ENCODE measurements at regions not wholly inside any gene's neighbourhood (a gene's known extent, or its start where the extent isn't known, plus 50 kb on each side); places are given as distances from the start of the nearest gene placed in this dataset.

- Histone ChIP-seq H3K4me1 (ENCODE audit: control insufficient read depth in 5 of 5, insufficient read depth in 5 of 5, low read length in 5 of 5) (peaks cover 0 to 42% (median 10%) of the 10 kb centered on the region in 5 donors), H3K4me3 (no peak overlapping the region), H3K27me3 (ENCODE audit: control insufficient read depth in 3 of 3, insufficient read depth in 3 of 3, low read length in 2 of 3) (no peaks in the 10 kb centered on the region), H3K27ac (ENCODE audit: low read depth in 1 of 2, low read length in 1 of 2) (no peak overlapping the region), H3K9ac (ENCODE audit: insufficient read depth in 1 of 2, low read length in 2 of 2) (no peak overlapping the region), H3K36me3 (ENCODE audit: control insufficient read depth in 4 of 4, insufficient read depth in 4 of 4, low read length in 4 of 4) (no peaks in the 10 kb centered on the region), H3K9me3 (ENCODE audit: control insufficient read depth in 4 of 4, insufficient read depth in 3 of 4, low read length in 3 of 4) (peaks cover 0 to 2% (median 0%) of the 10 kb centered on the region in 4 donors)
- ATAC-seq (ENCODE audit: insufficient read depth, low FRiP score) (no peak), DNase-seq (peak in 2 of 3 donors; percentile 50 to 74)
- 56 to 70% methylated on average over 8 of the region's 8 CpGs for WGBS, 2 donors
- TF ChIP-seq, protein P1, sequence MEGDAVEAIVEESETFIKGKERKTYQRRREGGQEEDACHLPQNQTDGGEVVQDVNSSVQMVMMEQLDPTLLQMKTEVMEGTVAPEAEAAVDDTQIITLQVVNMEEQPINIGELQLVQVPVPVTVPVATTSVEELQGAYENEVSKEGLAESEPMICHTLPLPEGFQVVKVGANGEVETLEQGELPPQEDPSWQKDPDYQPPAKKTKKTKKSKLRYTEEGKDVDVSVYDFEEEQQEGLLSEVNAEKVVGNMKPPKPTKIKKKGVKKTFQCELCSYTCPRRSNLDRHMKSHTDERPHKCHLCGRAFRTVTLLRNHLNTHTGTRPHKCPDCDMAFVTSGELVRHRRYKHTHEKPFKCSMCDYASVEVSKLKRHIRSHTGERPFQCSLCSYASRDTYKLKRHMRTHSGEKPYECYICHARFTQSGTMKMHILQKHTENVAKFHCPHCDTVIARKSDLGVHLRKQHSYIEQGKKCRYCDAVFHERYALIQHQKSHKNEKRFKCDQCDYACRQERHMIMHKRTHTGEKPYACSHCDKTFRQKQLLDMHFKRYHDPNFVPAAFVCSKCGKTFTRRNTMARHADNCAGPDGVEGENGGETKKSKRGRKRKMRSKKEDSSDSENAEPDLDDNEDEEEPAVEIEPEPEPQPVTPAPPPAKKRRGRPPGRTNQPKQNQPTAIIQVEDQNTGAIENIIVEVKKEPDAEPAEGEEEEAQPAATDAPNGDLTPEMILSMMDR (IDR thresholded peaks at IDR 0.05; ENCODE audit: control extremely low read depth, extremely low read depth), result no peak
Observed at GRCh38 chr2:16332681-16333557, 332.7 kb downstream of the CYRIA start.

GRCh38 chr2:16331772-16332171 is 333.9 kb downstream of the CYRIA start:
- DNase-seq (no peak), ATAC-seq (ENCODE audit: insufficient read depth, low FRiP score) (no peak)
- peaks cover 0 to 42% (median 10%) of the 10 kb centered on the region in 5 donors for H3K4me1 ChIP-seq (ENCODE audit: control insufficient read depth in 5 of 5, insufficient read depth in 5 of 5, low read length in 5 of 5)
- H3K9ac ChIP-seq (ENCODE audit: insufficient read depth in 1 of 2, low read length in 2 of 2), result no peak overlapping the region
- no peak overlapping the region for H3K4me3 ChIP-seq
- H3K9me3 ChIP-seq (ENCODE audit: control insufficient read depth in 4 of 4, insufficient read depth in 3 of 4, low read length in 3 of 4), result no peaks in the 10 kb centered on the region
- H3K36me3 ChIP-seq (ENCODE audit: control insufficient read depth in 4 of 4, insufficient read depth in 4 of 4, low read length in 4 of 4), result no peaks in the 10 kb centered on the region
- WGBS, 2 donors, result 80 to 93% methylated on average over 2 of the region's 2 CpGs
- no peaks in the 10 kb centered on the region for H3K27me3 ChIP-seq (ENCODE audit: control insufficient read depth in 3 of 3, insufficient read depth in 3 of 3, low read length in 2 of 3)
- H3K27ac ChIP-seq (ENCODE audit: low read depth in 1 of 2, low read length in 1 of 2), result no peak overlapping the region
- TF ChIP-seq, protein P1 (IDR thresholded peaks at IDR 0.05; ENCODE audit: control extremely low read depth, extremely low read depth), result no peak

DNA sequence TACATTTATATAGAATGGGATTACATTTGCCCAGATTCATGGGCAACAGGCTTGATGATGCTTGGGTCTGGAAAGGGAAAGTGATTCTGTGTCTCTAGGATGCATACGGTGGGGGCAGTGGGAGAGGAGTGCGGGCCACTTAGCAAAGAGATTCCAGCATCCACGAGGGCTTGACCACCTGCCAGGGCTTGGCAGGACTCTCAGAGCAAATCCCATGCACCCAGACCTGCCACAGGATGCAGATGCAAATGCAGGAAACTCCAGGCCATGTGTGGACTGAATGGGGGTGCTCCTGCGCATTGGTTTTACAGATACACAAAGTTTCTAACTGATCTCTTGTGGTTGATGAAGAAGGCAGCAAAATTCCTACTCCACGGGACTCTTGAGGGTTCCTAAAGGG is 334.7 kb downstream of the CYRIA start:
- no peak overlapping the region for H3K4me3 ChIP-seq
- H3K27ac ChIP-seq (ENCODE audit: low read depth in 1 of 2, low read length in 1 of 2), result no peak overlapping the region
- H3K9ac ChIP-seq (ENCODE audit: insufficient read depth in 1 of 2, low read length in 2 of 2), result no peak overlapping the region
- TF ChIP-seq, protein P1 (IDR thresholded peaks at IDR 0.05; ENCODE audit: control extremely low read depth, extremely low read depth), result no peak
- no peaks in the 10 kb centered on the region for H3K27me3 ChIP-seq (ENCODE audit: control insufficient read depth in 3 of 3, insufficient read depth in 3 of 3, low read length in 2 of 3)
- peaks cover 0 to 40% (median 10%) of the 10 kb centered on the region in 5 donors for H3K4me1 ChIP-seq (ENCODE audit: control insufficient read depth in 5 of 5, insufficient read depth in 5 of 5, low read length in 5 of 5)
- H3K9me3 ChIP-seq (ENCODE audit: control insufficient read depth in 4 of 4, insufficient read depth in 3 of 4, low read length in 3 of 4), result no peaks in the 10 kb centered on the region
- 18 to 48% methylated on average over 5 of the region's 5 CpGs for WGBS, 2 donors
- ATAC-seq (ENCODE audit: insufficient read depth, low FRiP score) (no peak), DNase-seq (peak in 1 of 3 donors; percentile 27)
- H3K36me3 ChIP-seq (ENCODE audit: control insufficient read depth in 4 of 4, insufficient read depth in 4 of 4, low read length in 4 of 4), result no peaks in the 10 kb centered on the region
